HL-60 (cell line): ENCODE measurements at regions not wholly inside any gene's neighbourhood (a gene's known extent, or its start where the extent isn't known, plus 50 kb on each side); places are given as distances from the start of the nearest gene placed in this dataset.

ENCODE experiments used
- DNase-seq, 2 experiments: peaks; one replicate each; pipeline ENCODE4 v3.0.0-alpha.2; 2010 to 2020; ENCODE audit warnings: low read depth in 1 of 2, low spot score in 1 of 2
- H3K27ac ChIP-seq: fragments of 250-450 bp; sonication (Bioruptor Pico); replicated peaks from 2 replicates; pipeline ENCODE4 v1.5.1; 2020; ENCODE audit warnings: mild to moderate bottlenecking, moderate library complexity
- H3K27me3 ChIP-seq: fragments of 250-450 bp; sonication (Bioruptor Pico); 2 replicates; pipeline ENCODE4 v1.5.1; 2021; ENCODE audit warnings: mild to moderate bottlenecking, moderate library complexity; ENCODE audit not compliant: insufficient read depth, poor library complexity, severe bottlenecking
- H3K4me3 ChIP-seq: replicated peaks from 2 replicates; pipeline ENCODE4 v1.5.1; 2011; ENCODE audit warnings: mild to moderate bottlenecking, control low read depth, low read length; ENCODE audit not compliant: insufficient read depth
- CTCF ChIP-seq: IDR thresholded peaks from one replicate; pipeline ENCODE4 v1.5.1; 2011; ENCODE audit warnings: low read length, control low read depth, inconsistent platforms; ENCODE audit not compliant: insufficient read depth
- GABPA ChIP-seq: IDR thresholded peaks from 2 replicates; pipeline ENCODE4 v1.6.1; 2012; ENCODE audit warnings: low read depth
- POLR2AphosphoS5 ChIP-seq: IDR thresholded peaks from 2 replicates; pipeline ENCODE4 v1.6.1; 2012; ENCODE audit warnings: low read depth
- REST ChIP-seq: IDR thresholded peaks from 2 replicates; pipeline ENCODE4 v1.6.1; 2012; ENCODE audit warnings: low read depth; ENCODE audit not compliant: insufficient replicate concordance
- SPI1 ChIP-seq: IDR thresholded peaks from 2 replicates; pipeline ENCODE4 v1.6.1; 2012; ENCODE audit warnings: low read depth, mild to moderate bottlenecking, borderline replicate concordance

GRCh38 chr15:81502439-81502838, 128.4 kb upstream of the TMC3 start:
- Histone ChIP-seq H3K27me3 (peaks cover 3% of the 10 kb centered on the region), H3K4me3 (no peak overlapping the region), H3K27ac (no peak overlapping the region)
- TF ChIP-seq CTCF: no peak
- TF ChIP-seq POLR2AphosphoS5: no peak
- TF ChIP-seq SPI1: no peak
- TF ChIP-seq GABPA: no peak
- no peak for TF ChIP-seq REST
- no peak for DNase-seq

GRCh38 chr15:81500081-81500480, 126.1 kb upstream of the TMC3 start:
- Histone ChIP-seq H3K4me3 (no peak overlapping the region), H3K27ac (no peak overlapping the region), H3K27me3 (peaks cover 3% of the 10 kb centered on the region)
- TF ChIP-seq REST: no peak
- TF ChIP-seq POLR2AphosphoS5: no peak
- TF ChIP-seq SPI1: no peak
- DNase-seq: no peak

- no peak for DNase-seq
- no peak for TF ChIP-seq SPI1
- no peak for TF ChIP-seq CTCF
- TF ChIP-seq REST: no peak
- TF ChIP-seq POLR2AphosphoS5: no peak
- no peak for TF ChIP-seq GABPA
- H3K27ac ChIP-seq: no peak overlapping the region
- no peak overlapping the region for H3K4me3 ChIP-seq
- no peaks in the 10 kb centered on the region for H3K27me3 ChIP-seq
Observed at GRCh38 chr15:81498294-81498693, 124.3 kb upstream of the TMC3 start.

GRCh38 chr15:81497238-81497637, 123.2 kb upstream of the TMC3 start:
- no peak overlapping the region for H3K27ac ChIP-seq
- H3K4me3 ChIP-seq: no peak overlapping the region
- DNase-seq: no peak
- no peaks in the 10 kb centered on the region for H3K27me3 ChIP-seq
- TF ChIP-seq CTCF: no peak
- no peak for TF ChIP-seq REST
- TF ChIP-seq SPI1: no peak
